ENCODE measurements at regions not wholly inside any gene's neighbourhood (a gene's known extent, or its start where the extent isn't known, plus 50 kb on each side); places are given as distances from the start of the nearest gene placed in this dataset.

DNA sequence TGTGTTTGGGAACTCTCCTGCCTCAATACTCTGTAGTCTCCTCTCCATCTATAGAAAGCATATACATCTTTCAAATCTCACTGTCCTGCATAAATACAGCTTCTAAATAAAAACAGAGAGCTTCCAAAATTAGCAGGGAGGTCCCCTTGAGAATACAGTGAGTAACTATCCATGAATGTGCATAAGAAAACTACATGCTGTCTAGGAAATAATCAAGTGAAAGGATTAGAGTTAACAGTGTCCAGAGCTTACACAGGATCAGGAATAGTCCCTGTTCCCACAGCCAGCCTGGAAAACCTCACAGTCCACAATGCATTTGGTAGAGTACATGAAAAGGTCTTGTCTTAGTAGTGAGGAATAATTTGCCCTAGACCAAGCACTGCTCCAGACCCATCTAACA lies 123.0 kb upstream of the POU3F2 start:
- Histone ChIP-seq H3K36me3 (no peaks in the 10 kb centered on the region), H4K20me1 (no peaks in the 10 kb centered on the region), H3K9me3 (replicated peaks in 1 of 11) (no peaks in the 10 kb centered on the region), H3K27ac (no peak overlapping the region), H3K4me3 (no peak overlapping the region), H3K4me2 (no peak overlapping the region), H3K9ac (no peak overlapping the region), H3K4me1 (no peaks in the 10 kb centered on the region), H3K27me3 (no peaks in the 10 kb centered on the region)
- no peak for TF ChIP-seq Cebpa-rat (IDR thresholded peaks at IDR 0.05)

DNA sequence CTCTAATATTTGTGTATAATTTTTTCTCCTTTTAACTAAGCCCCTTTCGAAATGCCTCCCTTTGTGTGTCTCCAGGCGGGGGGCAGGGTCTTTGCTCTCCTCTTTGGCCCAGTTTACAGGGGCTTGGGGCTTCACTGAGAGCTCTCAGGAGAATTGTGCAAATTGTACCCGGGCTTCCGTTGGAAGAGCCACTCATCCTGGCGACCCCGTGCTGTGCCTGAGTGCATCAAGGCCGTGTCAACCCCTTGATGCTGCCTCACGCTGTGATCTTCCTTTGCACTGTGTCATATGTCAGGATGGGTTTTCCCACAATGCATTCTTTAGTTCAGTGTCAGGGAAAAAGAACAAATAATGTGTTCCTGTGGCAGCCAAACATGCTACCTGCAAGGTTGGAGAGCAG lies 118.0 kb upstream of the POU3F2 start:
- Histone ChIP-seq H3K27ac (no peak overlapping the region), H3K4me1 (no peaks in the 10 kb centered on the region), H3K4me2 (no peak overlapping the region; a peak in 1 of 22 replicates), H3K9ac (no peak overlapping the region), H3K36me3 (no peaks in the 10 kb centered on the region), H3K9me3 (replicated peaks in 1 of 11) (no peaks in the 10 kb centered on the region), H4K20me1 (no peaks in the 10 kb centered on the region), H3K4me3 (no peak overlapping the region), H3K27me3 (no peaks in the 10 kb centered on the region)
- TF ChIP-seq Cebpa-rat (IDR thresholded peaks at IDR 0.05), result no peak

DNA sequence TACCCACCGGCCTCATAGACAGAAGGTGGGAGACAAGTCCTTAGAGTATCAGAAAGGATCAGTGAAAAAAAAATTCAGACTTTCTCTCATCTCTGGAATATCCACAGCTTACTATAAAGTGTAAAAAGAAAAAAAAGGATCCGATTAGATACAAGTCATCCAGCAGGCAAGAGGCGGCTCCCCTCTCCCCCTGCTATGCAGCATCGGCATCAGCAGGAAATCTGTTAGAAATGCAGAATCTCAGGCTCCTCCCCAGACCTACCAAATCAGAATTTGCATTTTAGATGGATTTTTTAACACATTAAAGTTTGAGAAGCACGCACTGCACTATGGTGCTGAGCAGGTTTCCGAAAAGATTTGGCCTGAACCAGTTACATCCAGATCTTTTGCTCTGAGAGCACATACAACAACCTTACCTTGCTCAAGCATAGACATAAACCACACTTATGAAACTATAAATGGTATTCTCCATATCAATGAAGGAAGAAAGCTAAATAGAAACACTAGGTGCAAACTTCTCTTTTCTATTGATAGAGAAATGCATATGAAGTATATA lies 117.0 kb upstream of the POU3F2 start:
- H3K36me3 ChIP-seq, result no peaks in the 10 kb centered on the region
- no peaks in the 10 kb centered on the region for H4K20me1 ChIP-seq
- no peak overlapping the region for H3K4me3 ChIP-seq
- no peak overlapping the region for H3K27ac ChIP-seq
- H3K9ac ChIP-seq, result no peak overlapping the region
- no peaks in the 10 kb centered on the region for H3K27me3 ChIP-seq
- no peak for TF ChIP-seq Cebpa-rat (IDR thresholded peaks at IDR 0.05)
- H3K4me2 ChIP-seq, result no peak overlapping the region
- H3K9me3 ChIP-seq (replicated peaks in 1 of 11), result no peaks in the 10 kb centered on the region
- no peaks in the 10 kb centered on the region for H3K4me1 ChIP-seq

DNA sequence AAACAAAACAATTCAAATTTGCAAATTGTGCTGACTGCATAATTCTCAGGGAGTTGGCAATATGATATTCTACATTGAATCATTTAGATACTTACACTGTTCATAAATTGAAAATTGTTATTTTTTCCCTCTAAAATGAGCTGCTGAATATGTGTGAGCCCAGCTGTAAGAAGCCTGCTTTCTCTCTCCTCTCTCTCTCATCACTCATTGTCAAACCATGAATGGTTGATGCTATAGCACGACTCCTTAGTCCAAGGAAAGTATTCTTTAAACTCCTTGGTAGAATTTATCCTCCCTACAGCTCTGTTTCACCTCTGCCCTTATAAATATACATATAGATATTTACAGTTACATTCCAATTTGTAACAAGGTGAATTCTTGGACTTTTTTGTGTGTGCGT lies 116.4 kb upstream of the POU3F2 start:
- no peaks in the 10 kb centered on the region for H3K36me3 ChIP-seq
- H4K20me1 ChIP-seq, result no peaks in the 10 kb centered on the region
- H3K4me2 ChIP-seq, result no peak overlapping the region
- H3K4me3 ChIP-seq, result no peak overlapping the region
- no peak for TF ChIP-seq Cebpa-rat (IDR thresholded peaks at IDR 0.05)
- H3K27me3 ChIP-seq, result no peaks in the 10 kb centered on the region
- H3K4me1 ChIP-seq, result no peaks in the 10 kb centered on the region
- no peaks in the 10 kb centered on the region for H3K9me3 ChIP-seq (replicated peaks in 1 of 11)
- H3K9ac ChIP-seq, result no peak overlapping the region
- no peak overlapping the region for H3K27ac ChIP-seq

DNA sequence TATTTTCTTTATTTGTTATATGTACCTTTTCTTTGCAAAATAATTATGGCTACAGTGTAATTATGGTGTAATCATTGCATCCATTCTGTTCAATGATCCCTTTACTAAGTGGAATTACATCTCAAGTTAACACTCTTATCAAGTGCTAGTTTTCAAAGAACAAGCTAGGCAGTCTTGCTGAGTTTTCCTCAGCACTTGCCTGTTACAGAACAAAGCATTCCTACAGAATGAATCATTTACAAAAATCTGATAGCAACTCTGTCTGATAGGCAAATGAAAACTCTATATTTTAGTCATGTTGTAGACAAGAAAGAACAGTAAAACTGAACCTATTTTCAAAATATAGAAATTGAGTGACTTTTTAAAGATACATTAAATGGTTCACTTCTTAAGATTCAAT lies 109.8 kb upstream of the POU3F2 start:
- Histone ChIP-seq H3K27ac (no peak overlapping the region), H3K27me3 (no peaks in the 10 kb centered on the region), H3K9ac (no peak overlapping the region), H3K36me3 (no peaks in the 10 kb centered on the region), H4K20me1 (no peaks in the 10 kb centered on the region), H3K4me3 (no peak overlapping the region), H3K4me1 (no peaks in the 10 kb centered on the region), H3K9me3 (replicated peaks in 1 of 11) (no peaks in the 10 kb centered on the region), H3K4me2 (no peak overlapping the region)
- no peak for TF ChIP-seq Cebpa-rat (IDR thresholded peaks at IDR 0.05)

DNA sequence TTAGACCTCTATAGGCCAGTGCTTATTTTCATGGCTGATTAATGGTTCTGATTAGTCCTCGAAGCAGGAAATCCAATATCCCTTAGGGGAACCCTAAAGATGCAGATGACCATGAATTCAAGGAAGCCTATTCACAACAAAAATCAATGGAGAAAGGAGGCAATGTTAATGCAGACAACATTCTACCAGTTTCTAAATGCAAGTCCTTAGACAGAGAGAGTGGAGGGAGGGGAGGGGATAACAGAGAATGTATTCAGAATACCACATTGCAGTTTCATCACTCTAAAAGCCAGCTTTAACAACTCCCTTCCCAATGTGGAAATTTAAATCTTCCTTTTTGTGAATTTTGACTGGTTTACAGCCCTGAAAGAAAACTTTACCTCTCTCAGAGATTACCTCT lies 87.1 kb upstream of the POU3F2 start:
- Histone ChIP-seq H3K4me1 (no peaks in the 10 kb centered on the region), H3K27ac (no peak overlapping the region), H3K9ac (no peak overlapping the region), H3K9me3 (replicated peaks in 1 of 11) (0 out of 22 replicates have a peak, but pooled peaks cover 0 to 4% (median 0%) of the 10 kb centered on the region in 11 experiments), H4K20me1 (no peaks in the 10 kb centered on the region), H3K4me3 (no peak overlapping the region), H3K4me2 (no peak overlapping the region), H3K27me3 (no peaks in the 10 kb centered on the region), H3K36me3 (no peaks in the 10 kb centered on the region)
- no peak for TF ChIP-seq Cebpa-rat (IDR thresholded peaks at IDR 0.05)

DNA sequence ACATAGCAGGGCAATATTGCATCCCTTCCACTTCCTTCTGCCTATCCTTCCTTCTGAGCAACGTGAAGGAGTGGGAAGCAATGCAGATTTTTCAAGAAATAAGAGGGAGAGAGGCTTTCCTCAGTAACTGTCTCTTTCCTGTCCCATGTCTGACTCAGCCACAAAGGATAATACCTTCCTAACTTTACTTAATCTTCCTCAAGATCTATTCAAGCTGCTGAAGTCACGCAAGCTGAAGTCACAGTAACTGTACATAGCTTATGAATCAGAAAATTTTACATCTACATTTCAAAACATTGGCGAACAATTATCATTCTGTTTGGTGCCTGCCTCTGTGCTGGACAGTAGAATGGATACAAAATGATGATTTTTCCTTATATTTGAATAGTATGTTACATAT lies 86.4 kb upstream of the POU3F2 start:
- no peaks in the 10 kb centered on the region for H3K27me3 ChIP-seq
- H3K4me3 ChIP-seq, result no peak overlapping the region
- H3K27ac ChIP-seq, result no peak overlapping the region
- H3K9me3 ChIP-seq (replicated peaks in 1 of 11), result peaks cover 0 to 4% (median 0%) of the 10 kb centered on the region in 11 experiments; a peak in 1 of 22 replicates
- TF ChIP-seq Cebpa-rat (IDR thresholded peaks at IDR 0.05), result no peak
- no peak overlapping the region for H3K9ac ChIP-seq
- H3K4me2 ChIP-seq, result no peak overlapping the region
- no peaks in the 10 kb centered on the region for H3K4me1 ChIP-seq
- no peaks in the 10 kb centered on the region for H3K36me3 ChIP-seq
- H4K20me1 ChIP-seq, result no peaks in the 10 kb centered on the region

DNA sequence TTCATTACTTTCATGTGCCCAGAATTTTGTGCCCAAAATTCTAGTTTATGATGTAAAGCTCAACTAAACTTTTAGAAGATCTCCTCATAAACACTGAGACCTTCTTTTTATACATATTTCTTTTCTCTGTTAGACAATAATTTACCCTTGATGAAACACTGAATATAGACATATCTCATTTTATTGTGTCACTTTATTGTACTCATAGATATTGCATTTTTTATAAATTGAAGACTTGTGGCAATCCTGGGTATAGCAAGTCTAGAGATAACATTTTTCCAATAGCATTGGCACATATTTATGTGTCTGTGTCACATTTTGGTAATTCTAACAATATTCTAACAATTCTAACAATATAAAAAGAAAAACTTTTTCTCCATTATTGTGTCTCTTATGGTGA lies 74.9 kb upstream of the POU3F2 start:
- H3K4me1 ChIP-seq, result peaks cover 0 to 12% (median under 1%) of the 10 kb centered on the region in 10 experiments; a peak in 3 of 20 replicates
- H3K27ac ChIP-seq, result no peak overlapping the region
- no peak overlapping the region for H3K4me2 ChIP-seq
- H3K9ac ChIP-seq, result no peak overlapping the region
- H3K4me3 ChIP-seq, result no peak overlapping the region
- H3K9me3 ChIP-seq (replicated peaks in 1 of 11), result peaks cover 4 to 13% (median 10%) of the 10 kb centered on the region in 11 experiments; a peak in 8 of 22 replicates
- no peaks in the 10 kb centered on the region for H3K36me3 ChIP-seq
- H3K27me3 ChIP-seq, result no peaks in the 10 kb centered on the region
- no peak for TF ChIP-seq Cebpa-rat (IDR thresholded peaks at IDR 0.05)
- no peaks in the 10 kb centered on the region for H4K20me1 ChIP-seq

DNA sequence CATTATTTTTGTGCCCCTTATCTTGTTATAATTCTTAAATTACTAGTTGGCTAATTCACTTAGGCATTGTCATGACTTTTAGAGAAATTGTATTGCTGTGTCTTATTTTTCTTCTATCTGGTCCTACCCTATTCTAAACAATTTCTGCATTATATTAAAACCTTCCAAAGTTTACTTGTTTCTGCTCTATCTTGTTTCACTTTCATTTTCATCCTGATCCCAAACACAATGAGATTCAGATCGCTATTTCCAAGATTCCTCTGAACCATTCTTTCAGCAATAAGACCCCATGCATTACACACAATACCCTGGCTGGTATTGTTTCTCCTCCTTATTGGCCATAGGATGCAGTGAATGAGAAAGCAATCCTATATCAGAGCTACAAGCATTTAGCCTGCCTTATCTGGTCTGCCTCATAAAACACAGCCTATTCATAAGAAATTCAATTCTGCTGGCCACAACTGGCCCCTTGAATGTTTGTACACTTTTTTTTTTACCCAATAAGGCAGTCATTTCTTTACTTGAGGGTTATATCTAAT lies 69.9 kb upstream of the POU3F2 start:
- no peaks in the 10 kb centered on the region for H3K36me3 ChIP-seq
- H4K20me1 ChIP-seq, result no peaks in the 10 kb centered on the region
- no peak for TF ChIP-seq Cebpa-rat (IDR thresholded peaks at IDR 0.05)
- H3K27ac ChIP-seq, result 0 out of 22 replicates have a peak overlapping the region, but pooled peaks of 1 of the 11 experiments have one; percentile 15
- H3K4me3 ChIP-seq, result peak overlapping the region in 9 of 10 experiments; percentile 5 to 47 (median 21); a peak in 9 of 20 replicates
- H3K27me3 ChIP-seq, result no peaks in the 10 kb centered on the region
- peaks cover 4 to 13% (median 10%) of the 10 kb centered on the region in 11 experiments; a peak in 8 of 22 replicates for H3K9me3 ChIP-seq (replicated peaks in 1 of 11)
- peaks cover 0 to 11% (median 0%) of the 10 kb centered on the region in 10 experiments; a peak in 3 of 20 replicates for H3K4me1 ChIP-seq
- peak overlapping the region in 9 of 11 experiments; percentile 5 to 61 (median 21); a peak in 9 of 22 replicates for H3K9ac ChIP-seq
- H3K4me2 ChIP-seq, result peak overlapping the region; percentile 39 to 74 (median 64)

DNA sequence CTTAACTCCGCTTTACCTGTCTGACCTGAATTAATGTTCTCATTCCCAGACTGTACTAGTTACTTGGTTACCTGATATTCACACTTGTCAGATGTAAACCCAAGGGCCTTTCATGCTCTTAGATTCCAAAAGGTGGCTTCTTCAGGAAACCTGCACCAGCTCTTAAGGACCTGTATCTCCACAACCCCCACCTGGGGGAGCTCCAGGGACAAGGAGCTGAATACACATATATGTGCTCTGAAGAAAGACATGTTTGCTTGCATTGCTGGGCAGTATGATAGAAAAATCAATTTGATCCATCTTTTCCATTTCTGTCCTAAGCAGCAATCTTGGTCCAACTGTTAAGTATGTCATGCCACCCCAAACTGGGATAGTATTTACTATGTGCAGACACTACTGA lies 64.8 kb upstream of the POU3F2 start:
- no peaks in the 10 kb centered on the region for H4K20me1 ChIP-seq
- no peaks in the 10 kb centered on the region for H3K27me3 ChIP-seq
- no peak overlapping the region for H3K27ac ChIP-seq
- H3K9ac ChIP-seq, result no peak overlapping the region
- H3K9me3 ChIP-seq (replicated peaks in 1 of 11), result no peaks in the 10 kb centered on the region
- no peak overlapping the region for H3K4me2 ChIP-seq
- TF ChIP-seq Cebpa-rat (IDR thresholded peaks at IDR 0.05), result no peak
- H3K4me1 ChIP-seq, result peaks cover 0 to 3% (median 0%) of the 10 kb centered on the region in 10 experiments; a peak in 3 of 20 replicates
- H3K4me3 ChIP-seq, result no peak overlapping the region
- H3K36me3 ChIP-seq, result no peaks in the 10 kb centered on the region

Measured in BLaER1 treated with 17β-estradiol and CSF1 and Interleukin-3, amounts not matched to agents 10 nM and 100 nM (cell line).